ACC112 (cell line): ENCODE measurements at regions not wholly inside any gene's neighbourhood (a gene's known extent, or its start where the extent isn't known, plus 50 kb on each side); places are given as distances from the start of the nearest gene placed in this dataset.

ENCODE experiments used
- H2AFZ ChIP-seq: fragments of 200-600 bp; sonication (generic); one replicate; pipeline ENCODE4 v1.6.0; 2017; ENCODE audit warnings: antibody characterized with exemption, low read length; ENCODE audit not compliant: unreplicated experiment
- H3K27ac ChIP-seq: fragments of 200-600 bp; sonication (generic); 2 replicates; pipeline ENCODE4 v1.5.1; 2014; ENCODE audit warnings: low read depth, mild to moderate bottlenecking, antibody characterized with exemption, low read length, moderate library complexity
- H3K27me3 ChIP-seq: fragments of 200-600 bp; sonication (generic); 2 replicates; pipeline ENCODE4 v1.6.1; 2014; ENCODE audit warnings: mild to moderate bottlenecking, antibody characterized with exemption, low read length, moderate library complexity, mixed read lengths; ENCODE audit not compliant: insufficient read depth
- H3K36me3 ChIP-seq: fragments of 200-600 bp; sonication (generic); 2 replicates; pipeline ENCODE4 v1.6.1; 2016; ENCODE audit warnings: mild to moderate bottlenecking, antibody characterized with exemption, low read length, moderate library complexity, mixed read lengths; ENCODE audit not compliant: insufficient read depth
- H3K4me1 ChIP-seq: fragments of 200-600 bp; sonication (generic); one replicate; pipeline ENCODE4 v1.6.1; 2016; ENCODE audit warnings: low read length, mixed read lengths; ENCODE audit not compliant: insufficient read depth, unreplicated experiment, control insufficient read depth
- H3K4me3 ChIP-seq: fragments of 200-600 bp; sonication (generic); 2 replicates; pipeline ENCODE4 v1.5.1; 2014; ENCODE audit warnings: mild to moderate bottlenecking, low read depth, low read length
- H3K79me2 ChIP-seq: fragments of 200-600 bp; sonication (generic); one replicate; pipeline ENCODE4 v1.6.0; 2016; ENCODE audit warnings: low read length; ENCODE audit not compliant: control insufficient read depth, unreplicated experiment, insufficient read depth

- Histone ChIP-seq H3K36me3 (no peaks in the 10 kb centered on the region), H3K27ac (no peak overlapping the region), H2AFZ (no peak overlapping the region), H3K79me2 (no peaks in the 10 kb centered on the region), H3K27me3 (no peaks in the 10 kb centered on the region), H3K4me1 (no peaks in the 10 kb centered on the region), H3K4me3 (no peak overlapping the region)
Measured at GRCh38 chr4:13260513-13260912, 223.6 kb downstream of the RAB28 start.

- no peak overlapping the region for H3K4me3 ChIP-seq
- H3K36me3 ChIP-seq = no peaks in the 10 kb centered on the region
- H3K27ac ChIP-seq = no peak overlapping the region
- H3K79me2 ChIP-seq = no peaks in the 10 kb centered on the region
- H3K27me3 ChIP-seq = no peaks in the 10 kb centered on the region
- no peaks in the 10 kb centered on the region for H3K4me1 ChIP-seq
- H2AFZ ChIP-seq = no peak overlapping the region
Measured at GRCh38 chr4:13250263-13250662, 233.9 kb downstream of the RAB28 start.

- no peak overlapping the region for H2AFZ ChIP-seq
- H3K4me1 ChIP-seq = no peaks in the 10 kb centered on the region
- H3K27me3 ChIP-seq = no peaks in the 10 kb centered on the region
- no peaks in the 10 kb centered on the region for H3K79me2 ChIP-seq
- H3K4me3 ChIP-seq = no peak overlapping the region
- H3K27ac ChIP-seq = no peak overlapping the region
- no peaks in the 10 kb centered on the region for H3K36me3 ChIP-seq
Measured at GRCh38 chr4:13248621-13249298, 235.4 kb downstream of the RAB28 start.

GRCh38 chr4:13246107-13246506 lies 238.0 kb downstream of the RAB28 start:
- Histone ChIP-seq H3K27ac (no peak overlapping the region), H3K4me1 (no peaks in the 10 kb centered on the region), H3K4me3 (no peak overlapping the region), H3K36me3 (no peaks in the 10 kb centered on the region), H3K27me3 (no peaks in the 10 kb centered on the region), H3K79me2 (no peaks in the 10 kb centered on the region), H2AFZ (no peak overlapping the region)

GRCh38 chr4:13244444-13244843 lies 239.7 kb downstream of the RAB28 start:
- Histone ChIP-seq H3K36me3 (no peaks in the 10 kb centered on the region), H3K4me1 (no peaks in the 10 kb centered on the region), H2AFZ (no peak overlapping the region), H3K4me3 (no peak overlapping the region), H3K79me2 (no peaks in the 10 kb centered on the region), H3K27me3 (no peaks in the 10 kb centered on the region), H3K27ac (no peak overlapping the region)

- H3K79me2 ChIP-seq = no peaks in the 10 kb centered on the region
- H3K4me3 ChIP-seq = no peak overlapping the region
- H3K4me1 ChIP-seq = no peaks in the 10 kb centered on the region
- no peaks in the 10 kb centered on the region for H3K36me3 ChIP-seq
- H2AFZ ChIP-seq = no peak overlapping the region
- no peak overlapping the region for H3K27ac ChIP-seq
- no peaks in the 10 kb centered on the region for H3K27me3 ChIP-seq
Measured at GRCh38 chr4:13243152-13243551, 241.0 kb downstream of the RAB28 start.

- Histone ChIP-seq H3K4me3 (no peak overlapping the region), H3K4me1 (no peaks in the 10 kb centered on the region), H3K79me2 (no peaks in the 10 kb centered on the region), H3K36me3 (no peaks in the 10 kb centered on the region), H3K27me3 (no peaks in the 10 kb centered on the region), H3K27ac (no peak overlapping the region), H2AFZ (no peak overlapping the region)
Measured at GRCh38 chr4:13240066-13240465, 244.1 kb downstream of the RAB28 start.

GRCh38 chr4:13238936-13239335 lies 245.2 kb downstream of the RAB28 start:
- no peak overlapping the region for H3K27ac ChIP-seq

GRCh38 chr4:13236485-13236884 lies 247.7 kb downstream of the RAB28 start:
- no peak overlapping the region for H3K27ac ChIP-seq
- H3K4me1 ChIP-seq = no peaks in the 10 kb centered on the region
- no peaks in the 10 kb centered on the region for H3K27me3 ChIP-seq
- H2AFZ ChIP-seq = no peak overlapping the region
- H3K79me2 ChIP-seq = no peaks in the 10 kb centered on the region
- no peak overlapping the region for H3K4me3 ChIP-seq
- H3K36me3 ChIP-seq = no peaks in the 10 kb centered on the region

More at GRCh38 chr4:13238936-13239335, 245.2 kb downstream of the RAB28 start:
- Histone ChIP-seq H3K27me3 (no peaks in the 10 kb centered on the region), H3K4me3 (no peak overlapping the region), H3K79me2 (no peaks in the 10 kb centered on the region), H2AFZ (no peak overlapping the region), H3K36me3 (no peaks in the 10 kb centered on the region), H3K4me1 (no peaks in the 10 kb centered on the region)

- H2AFZ ChIP-seq = no peak overlapping the region
- H3K4me1 ChIP-seq = no peaks in the 10 kb centered on the region
- H3K36me3 ChIP-seq = no peaks in the 10 kb centered on the region
- no peak overlapping the region for H3K27ac ChIP-seq
- no peak overlapping the region for H3K4me3 ChIP-seq
- no peaks in the 10 kb centered on the region for H3K27me3 ChIP-seq
- no peaks in the 10 kb centered on the region for H3K79me2 ChIP-seq
Measured at GRCh38 chr4:13233755-13234154, 250.4 kb downstream of the RAB28 start.

GRCh38 chr4:13219971-13220370 lies 264.2 kb downstream of the RAB28 start:
- Histone ChIP-seq H3K4me1 (no peaks in the 10 kb centered on the region), H3K4me3 (no peak overlapping the region), H3K36me3 (no peaks in the 10 kb centered on the region), H3K27ac (no peak overlapping the region), H3K79me2 (no peaks in the 10 kb centered on the region), H2AFZ (no peak overlapping the region), H3K27me3 (no peaks in the 10 kb centered on the region)
